DMS153 (cell line): ENCODE measurements at regions not wholly inside any gene's neighbourhood (a gene's known extent, or its start where the extent isn't known, plus 50 kb on each side); places are given as distances from the start of the nearest gene placed in this dataset.

Experiments
- DNase-seq: peaks from one replicate; lab custom pipeline; 2025; lab: John Stamatoyannopoulos, UW

GRCh38 chr13:24008679-24009078, 111.4 kb upstream of the C1QTNF9B start:
- no peak for DNase-seq

DNA sequence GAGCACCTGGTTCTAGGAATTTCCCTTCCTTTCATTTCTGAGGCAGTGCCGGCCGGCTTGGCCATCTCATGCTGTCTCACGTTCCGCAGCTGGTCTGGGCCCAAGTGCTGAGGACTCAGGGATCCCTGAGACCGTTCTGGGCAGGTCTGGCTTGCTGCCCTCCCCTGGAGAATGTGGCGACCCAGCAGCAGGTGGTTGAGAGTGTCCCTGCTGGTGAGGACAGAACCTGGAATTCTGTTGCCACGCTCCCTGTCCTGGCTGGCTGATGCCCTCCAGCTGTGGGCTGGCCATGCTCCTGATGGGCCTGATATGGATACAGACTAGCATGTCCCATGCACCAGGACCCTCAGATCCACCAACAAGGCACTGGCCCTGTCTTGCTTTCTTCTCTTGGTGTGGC, 114.0 kb upstream of the C1QTNF9B start:
- no peak for DNase-seq

DNA sequence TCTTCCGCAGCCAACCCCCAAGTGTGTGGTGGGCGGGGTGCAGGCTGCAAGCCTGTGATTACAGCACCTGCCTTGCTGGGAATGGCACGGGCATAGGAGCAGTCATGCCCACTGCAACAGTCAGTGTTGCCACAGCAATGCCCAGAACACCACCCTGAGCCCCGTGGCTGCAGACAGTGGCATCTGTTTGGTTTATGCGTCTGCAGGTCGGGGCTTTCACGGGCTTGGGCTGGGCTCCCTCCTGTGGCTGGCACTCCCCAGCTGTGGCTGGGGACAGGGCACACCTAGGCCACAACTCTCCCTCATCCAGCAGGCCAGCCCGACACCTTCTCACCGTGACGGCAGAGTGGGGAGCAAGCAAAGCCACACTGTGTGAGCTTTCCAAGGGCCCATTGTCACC, 115.3 kb upstream of the C1QTNF9B start:
- DNase-seq = no peak

DNA sequence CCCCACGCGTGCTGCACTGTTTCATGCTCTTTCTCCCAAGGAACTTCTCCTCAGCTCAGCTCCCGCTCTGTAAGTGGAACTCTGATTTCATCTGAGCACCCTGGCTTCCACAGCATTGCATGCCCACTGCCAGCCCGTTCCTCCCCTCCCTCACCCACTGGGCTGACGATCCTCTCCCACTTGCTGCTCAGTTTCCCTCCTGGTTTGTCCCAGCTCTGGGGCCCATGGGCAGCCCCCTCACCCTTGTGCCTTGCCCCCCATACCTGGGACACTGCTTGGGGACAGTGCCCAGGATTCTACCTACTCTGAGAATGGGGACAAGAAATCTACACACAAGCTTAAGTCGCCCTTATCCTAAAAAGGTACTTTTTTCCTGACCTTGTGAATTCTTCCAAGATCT, 115.9 kb upstream of the C1QTNF9B start:
- no peak for DNase-seq

DNA sequence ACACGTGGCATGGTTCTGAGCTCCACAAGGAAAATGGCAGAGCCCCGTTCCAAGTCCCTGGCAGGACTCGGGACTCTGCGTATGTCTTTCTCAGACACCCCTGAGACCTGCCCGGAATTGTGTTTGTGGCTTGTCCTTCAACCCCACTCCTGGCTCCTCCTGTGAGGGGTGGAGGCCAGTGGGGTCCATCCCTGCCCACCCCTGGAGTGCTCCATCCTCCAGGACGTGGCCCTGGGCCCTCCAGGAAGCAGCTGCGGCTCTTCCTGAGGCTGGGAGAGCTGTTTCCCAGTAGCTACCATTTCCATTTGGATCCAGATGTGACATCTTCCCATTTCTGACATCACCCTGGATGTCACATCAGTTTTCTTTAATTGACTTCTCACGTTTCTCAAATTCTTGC, 118.7 kb upstream of the C1QTNF9B start:
- DNase-seq = no peak

- DNase-seq = no peak
These were observed 125.3 kb upstream of the C1QTNF9B start for GRCh38 chr13:24022568-24022967.

DNA sequence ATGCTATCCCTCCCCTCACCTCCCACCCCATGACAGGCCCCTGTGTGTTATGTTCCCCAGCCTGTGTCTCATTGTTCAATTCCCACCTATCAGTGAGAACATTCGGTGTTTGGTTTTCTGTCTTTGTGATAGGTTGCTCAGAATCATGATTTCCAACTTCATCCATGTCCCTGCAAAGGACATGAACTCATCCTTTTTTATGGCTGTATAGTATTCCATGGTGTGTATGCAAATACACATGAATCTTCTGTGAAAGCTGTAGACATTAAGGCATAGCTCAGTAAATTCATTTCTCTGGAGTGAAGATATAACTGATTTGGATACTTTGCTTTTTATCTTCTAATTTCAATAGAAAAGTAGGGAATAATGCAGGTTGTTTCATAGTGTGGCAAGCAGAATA, 125.8 kb upstream of the C1QTNF9B start:
- DNase-seq = no peak

DNA sequence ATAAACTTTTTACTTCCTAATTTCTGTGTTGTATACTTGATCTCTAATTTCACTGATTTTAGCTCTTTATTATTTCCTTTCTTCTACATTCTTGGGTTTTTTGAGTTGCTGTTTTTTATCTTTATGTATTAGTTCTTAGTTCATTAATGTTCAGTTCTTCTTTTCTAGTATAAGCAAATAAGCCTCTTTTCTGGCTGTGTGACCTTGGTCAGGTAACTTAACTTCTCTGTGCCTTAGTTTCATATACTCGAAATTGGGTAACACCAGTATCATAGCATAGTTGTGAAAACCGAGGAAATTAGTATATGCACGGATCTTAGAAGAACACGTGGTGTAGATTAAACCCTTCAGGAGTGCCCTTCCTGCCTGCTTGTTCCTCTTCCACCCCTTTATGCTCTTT, 130.2 kb upstream of the C1QTNF9B start:
- no peak for DNase-seq

- DNase-seq = no peak
These were observed 128.3 kb upstream of the SPATA13 start for GRCh38 chr13:24032252-24032651.

- no peak for DNase-seq
These were observed 127.8 kb upstream of the SPATA13 start for GRCh38 chr13:24032674-24033073.

DNA sequence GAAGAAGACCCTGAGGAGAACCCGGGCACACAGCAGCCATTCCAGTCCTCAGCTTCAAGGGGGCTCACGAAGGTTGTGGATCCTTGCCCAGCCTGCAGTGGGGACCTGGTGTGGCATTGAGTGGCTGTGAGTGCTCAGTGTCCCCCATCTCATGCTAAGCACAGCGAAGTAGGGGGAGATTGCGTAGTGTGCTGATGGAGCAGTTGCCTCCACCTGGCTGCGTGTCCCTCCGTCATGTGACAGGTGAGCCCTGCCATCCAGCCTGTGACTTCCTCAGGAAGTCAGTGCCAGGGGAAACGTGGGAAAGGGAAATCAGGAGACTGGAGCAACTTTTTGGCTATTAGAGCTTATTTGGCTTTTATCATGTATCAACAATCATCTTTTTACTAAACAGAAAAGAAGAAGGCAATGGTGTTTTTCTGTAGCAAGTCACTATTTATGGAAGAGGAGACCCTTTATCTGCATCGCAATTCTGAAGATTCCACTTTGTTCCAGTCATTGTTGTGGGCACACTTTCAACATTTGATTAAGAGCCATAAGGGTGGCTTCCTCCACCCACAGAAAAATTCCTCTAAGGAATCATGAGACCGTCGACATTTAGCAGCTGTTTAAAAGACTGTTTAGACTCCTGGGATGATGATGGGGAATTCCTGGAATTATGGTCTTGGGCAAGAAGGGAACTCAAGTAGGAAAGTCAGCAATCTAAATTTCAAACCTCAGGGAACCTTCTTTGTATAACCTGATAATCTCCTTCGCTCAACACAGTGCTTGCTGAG, 126.8 kb upstream of the SPATA13 start:
- DNase-seq = no peak

GRCh38 chr13:24035411-24035810, 125.1 kb upstream of the SPATA13 start:
- DNase-seq = no peak

- no peak for DNase-seq
These were observed 124.4 kb upstream of the SPATA13 start for GRCh38 chr13:24036115-24036514.

GRCh38 chr13:24038405-24038804, 122.1 kb upstream of the SPATA13 start:
- DNase-seq = no peak

- peak; percentile 18 for DNase-seq
These were observed 121.6 kb upstream of the SPATA13 start for GRCh38 chr13:24038841-24039330.

DNA sequence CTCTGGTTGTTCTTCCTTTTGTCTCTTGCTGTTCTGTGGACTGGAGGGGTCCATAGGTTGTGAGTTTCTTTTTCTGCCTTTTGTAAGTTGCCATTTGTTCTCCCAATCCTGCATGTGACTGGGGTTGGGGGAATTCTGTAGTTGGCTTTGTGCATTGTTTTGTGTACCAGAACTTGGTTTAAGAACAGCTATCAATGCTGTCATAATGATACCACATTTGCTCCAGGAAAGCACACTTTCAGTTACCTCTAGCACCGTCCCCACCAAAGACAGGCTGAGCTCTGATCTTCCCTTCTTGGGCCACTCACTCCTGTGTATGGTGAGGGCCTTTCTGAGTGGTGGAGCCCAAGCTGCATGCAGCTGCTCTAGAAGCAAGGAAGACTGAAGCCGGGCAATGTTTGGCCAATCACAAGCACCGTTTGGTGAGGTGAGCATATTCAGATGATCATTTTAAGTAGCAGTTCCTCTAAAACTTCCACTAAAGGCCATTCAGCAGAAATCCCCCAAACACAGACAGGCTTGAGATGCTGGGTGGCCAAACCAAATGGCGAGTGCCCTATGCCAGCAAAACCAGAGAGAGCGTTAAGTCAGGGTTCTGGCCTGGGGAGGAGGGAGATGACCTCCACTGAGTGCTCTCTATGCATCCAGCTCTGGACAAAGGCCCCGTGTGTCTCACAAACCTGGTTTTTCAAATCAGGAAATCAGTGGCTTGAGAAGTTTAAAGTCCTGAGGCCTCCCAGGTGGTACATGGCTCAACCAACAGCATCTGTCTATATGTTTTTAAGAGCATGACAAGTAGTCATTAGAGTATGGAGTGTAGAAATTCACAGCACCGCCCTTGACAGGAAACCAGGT, 120.7 kb upstream of the SPATA13 start:
- no peak for DNase-seq

- DNase-seq = no peak
These were observed 119.7 kb upstream of the SPATA13 start for GRCh38 chr13:24040835-24041234.

- no peak for DNase-seq
These were observed 118.8 kb upstream of the SPATA13 start for GRCh38 chr13:24041651-24042225.

DNA sequence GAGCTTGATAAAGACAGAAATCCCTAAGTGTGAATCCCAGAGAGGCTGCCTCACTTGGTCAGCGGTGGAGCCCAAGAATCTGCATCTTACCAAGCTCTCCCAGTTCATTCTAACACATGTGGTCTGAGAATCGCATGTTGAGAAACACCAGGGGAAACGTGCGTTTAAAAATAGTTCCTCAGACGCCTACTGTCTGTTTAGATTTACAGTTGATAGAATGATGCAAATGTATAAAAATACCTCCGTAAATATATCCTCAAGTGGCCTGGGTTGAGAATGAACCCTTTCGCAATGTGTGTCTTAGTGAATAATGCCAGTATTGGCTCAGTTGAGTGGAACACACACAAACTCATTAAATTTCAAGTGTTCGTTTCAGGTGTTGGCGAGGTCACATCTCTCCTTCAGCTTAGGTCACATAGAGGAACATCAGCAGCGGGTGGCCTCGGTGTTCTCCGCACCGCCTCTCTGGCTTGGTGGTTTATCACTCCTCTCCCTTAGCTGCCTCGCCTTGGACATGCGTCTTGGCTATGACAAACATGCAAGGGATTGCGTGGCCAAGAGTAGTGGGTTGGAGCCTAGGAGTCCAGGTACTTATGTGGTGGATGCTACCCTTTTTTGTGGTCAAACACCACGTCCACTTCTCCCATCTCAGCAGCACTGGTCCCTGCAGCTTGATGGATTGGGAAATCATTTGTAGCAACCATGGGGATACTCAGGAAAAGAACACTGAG, 117.6 kb upstream of the SPATA13 start:
- no peak for DNase-seq

DNA sequence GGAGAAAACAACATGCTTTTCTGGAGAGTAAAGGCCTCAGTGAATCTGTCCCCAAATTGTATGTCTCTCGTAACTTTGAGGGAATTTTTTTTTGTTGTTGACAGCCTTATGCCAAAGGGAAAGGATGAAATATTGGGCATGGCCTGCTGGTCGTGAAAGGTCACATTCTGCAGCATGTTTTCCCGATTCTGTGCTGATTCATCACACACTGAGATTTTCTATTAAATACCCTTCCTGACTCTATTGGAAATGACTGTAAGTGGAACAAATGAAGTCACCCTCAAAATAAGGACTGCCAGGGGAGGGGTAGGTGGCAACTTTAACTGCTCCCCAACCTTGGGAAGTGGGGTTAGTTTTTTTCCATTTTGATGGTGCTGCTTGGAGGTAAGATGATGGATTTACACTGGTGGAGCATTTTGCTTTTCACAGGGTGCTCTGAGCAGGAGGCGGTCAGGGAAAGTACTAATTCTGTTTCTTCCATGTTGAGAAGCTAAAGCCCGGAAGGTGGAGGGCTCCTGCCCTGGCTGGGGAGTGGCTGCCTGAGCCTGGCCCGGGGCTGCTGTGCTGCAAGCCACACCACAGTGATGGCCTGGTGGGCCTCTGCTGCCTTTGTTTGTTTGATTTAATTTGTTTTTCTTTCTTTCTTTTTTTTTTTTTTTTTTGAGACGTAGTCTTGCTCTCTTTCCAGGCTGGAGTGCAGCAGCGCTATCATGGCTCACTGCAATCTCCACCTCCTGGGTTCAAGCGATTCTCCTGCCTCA, 116.8 kb upstream of the SPATA13 start:
- no peak for DNase-seq

GRCh38 chr13:24045597-24045996, 114.9 kb upstream of the SPATA13 start:
- no peak for DNase-seq
